HG03097 (cell line): ENCODE measurements at regions not wholly inside any gene's neighbourhood (a gene's known extent, or its start where the extent isn't known, plus 50 kb on each side); places are given as distances from the start of the nearest gene placed in this dataset.

ENCODE experiments used
- ATAC-seq: cut with Tn5 transposase; IDR thresholded peaks from one replicate; pipeline ENCODE4 v1.9.1; 2021; ENCODE audit not compliant: unreplicated experiment, low FRiP score

- ATAC-seq, result no peak
Measured at GRCh38 chr1:195030793-195031192, 1577.4 kb downstream of the KCNT2 start.

GRCh38 chr1:195026792-195027191 lies 1581.4 kb downstream of the KCNT2 start:
- ATAC-seq, result no peak

GRCh38 chr1:195019385-195019784 lies 1588.9 kb downstream of the KCNT2 start:
- ATAC-seq, result no peak

GRCh38 chr1:195012995-195013394 lies 1595.2 kb downstream of the KCNT2 start:
- no peak for ATAC-seq

GRCh38 chr1:195005338-195005737 lies 1602.9 kb downstream of the KCNT2 start:
- no peak for ATAC-seq

- ATAC-seq, result no peak
Measured at GRCh38 chr1:194990483-194990882, 1617.8 kb downstream of the KCNT2 start.

DNA sequence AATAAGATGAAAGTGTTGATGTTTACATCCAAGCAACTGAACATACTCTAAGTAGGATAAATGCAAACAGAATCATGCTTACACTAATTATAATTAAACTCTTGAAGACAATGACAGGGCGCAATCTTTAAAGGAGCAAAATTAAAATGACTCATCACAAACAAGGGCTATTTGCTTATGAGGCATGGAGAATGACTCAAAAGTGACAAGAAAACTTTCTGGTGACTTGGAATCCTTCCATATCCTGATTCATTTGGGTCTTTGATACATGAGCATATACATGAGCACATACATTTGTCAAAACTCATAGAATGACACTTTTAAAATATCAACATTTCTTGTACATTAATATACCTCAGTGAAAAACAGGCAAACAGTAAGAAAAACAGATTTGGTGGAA lies 1632.3 kb downstream of the KCNT2 start:
- no peak for ATAC-seq

DNA sequence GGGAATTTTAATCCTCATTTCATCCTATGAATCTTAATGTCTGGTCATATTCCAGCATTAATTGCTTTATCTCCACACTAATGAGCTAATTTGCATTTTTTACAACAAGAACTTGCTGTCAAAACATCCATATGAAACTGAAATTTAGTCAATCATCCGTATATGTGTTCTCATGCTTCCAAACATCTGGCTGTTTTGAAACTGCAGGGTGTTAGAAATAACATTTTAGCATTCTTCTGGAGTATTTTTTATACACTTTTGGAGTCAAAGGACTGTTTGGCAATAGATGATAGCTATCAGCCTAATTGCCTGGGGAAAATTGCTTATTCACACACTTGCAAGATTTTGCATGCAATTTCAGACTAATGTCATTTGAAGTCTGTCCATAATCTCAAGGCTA lies 1639.3 kb downstream of the KCNT2 start:
- ATAC-seq, result no peak

GRCh38 chr1:194959795-194960194 lies 1648.4 kb downstream of the KCNT2 start:
- no peak for ATAC-seq

DNA sequence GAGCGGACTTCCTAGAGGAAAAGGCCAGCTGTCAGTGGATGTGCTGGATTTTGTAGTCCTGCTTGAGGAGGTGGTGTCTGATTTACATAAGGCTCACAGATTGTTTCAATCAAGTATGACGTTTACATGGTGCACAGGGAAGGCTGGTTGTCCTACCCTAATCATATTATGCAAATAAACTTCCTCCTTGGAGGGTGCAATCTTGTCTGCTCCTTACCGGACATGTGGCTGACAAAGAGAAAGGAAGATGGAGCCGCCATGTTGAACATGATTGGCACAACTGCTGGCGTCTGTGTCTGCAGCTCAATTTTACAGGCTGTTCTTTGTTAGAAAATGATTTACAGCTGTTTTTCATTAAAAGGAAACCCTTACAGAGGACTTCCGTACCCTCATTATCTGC lies 1656.1 kb downstream of the KCNT2 start:
- no peak for ATAC-seq

DNA sequence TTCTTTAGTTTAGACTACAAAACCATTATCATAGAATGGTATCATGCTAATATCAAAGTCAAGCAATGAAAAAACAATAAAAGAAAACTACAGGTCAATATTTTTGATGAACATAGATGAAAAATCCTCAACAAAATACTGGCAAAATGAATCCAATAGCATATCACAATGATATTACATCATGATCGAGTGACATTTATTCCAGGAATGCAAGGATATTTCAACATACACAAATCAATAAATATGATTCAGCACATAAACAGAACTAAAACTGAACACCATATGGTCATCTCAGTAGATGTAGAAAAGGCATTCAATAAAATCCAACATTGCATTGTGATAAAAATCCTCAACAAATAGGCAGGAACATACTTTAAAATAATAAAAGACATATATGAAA lies 1657.7 kb downstream of the KCNT2 start:
- no peak for ATAC-seq

- ATAC-seq, result no peak
Measured at GRCh38 chr1:194940336-194941030, 1667.8 kb downstream of the KCNT2 start.

DNA sequence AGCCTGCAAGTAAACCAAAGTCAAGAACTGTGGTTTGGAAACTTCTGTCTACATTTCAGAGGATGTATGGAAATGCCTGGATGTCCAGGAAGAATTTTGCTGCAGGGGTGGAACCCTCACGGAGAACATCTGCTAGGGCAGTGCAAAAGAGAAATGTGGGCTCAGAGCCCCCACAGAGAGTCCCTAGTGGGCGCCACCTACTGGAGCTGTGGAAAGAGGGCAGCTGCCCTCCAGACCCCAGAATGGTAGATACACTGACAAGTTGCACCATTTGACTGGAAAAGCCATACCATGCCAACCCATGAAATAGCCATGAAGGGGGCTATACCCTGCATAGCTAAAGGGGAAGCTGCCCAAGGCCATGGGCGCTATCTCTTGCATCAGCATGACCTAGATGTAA lies 1672.4 kb downstream of the KCNT2 start:
- no peak for ATAC-seq

GRCh38 chr1:194931166-194931565 lies 1677.1 kb downstream of the KCNT2 start:
- no peak for ATAC-seq

GRCh38 chr1:194930132-194930531 lies 1678.1 kb downstream of the KCNT2 start:
- ATAC-seq, result no peak

GRCh38 chr1:194929357-194929756 lies 1678.9 kb downstream of the KCNT2 start:
- ATAC-seq, result no peak

- no peak for ATAC-seq
Measured at GRCh38 chr1:194919146-194919545, 1689.1 kb downstream of the KCNT2 start.

GRCh38 chr1:194917769-194918168 lies 1690.5 kb downstream of the KCNT2 start:
- no peak for ATAC-seq

DNA sequence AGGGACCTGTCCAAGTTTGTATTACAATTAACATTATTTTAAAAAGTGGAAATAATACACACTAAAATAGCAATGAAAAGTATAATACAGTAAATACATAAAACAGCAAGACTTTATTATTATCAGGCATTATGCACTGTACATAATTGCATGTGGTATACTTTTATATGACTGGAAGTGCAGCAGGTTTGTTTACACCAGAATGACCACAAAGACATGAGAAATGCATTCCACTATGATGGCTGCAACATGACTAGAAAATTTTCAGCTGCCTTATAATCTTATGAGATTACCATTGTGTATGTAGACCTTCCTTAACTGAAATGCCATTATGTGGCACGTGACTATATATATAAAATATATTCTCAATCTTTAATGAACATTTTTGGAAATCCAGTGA lies 1699.6 kb downstream of the KCNT2 start:
- no peak for ATAC-seq

DNA sequence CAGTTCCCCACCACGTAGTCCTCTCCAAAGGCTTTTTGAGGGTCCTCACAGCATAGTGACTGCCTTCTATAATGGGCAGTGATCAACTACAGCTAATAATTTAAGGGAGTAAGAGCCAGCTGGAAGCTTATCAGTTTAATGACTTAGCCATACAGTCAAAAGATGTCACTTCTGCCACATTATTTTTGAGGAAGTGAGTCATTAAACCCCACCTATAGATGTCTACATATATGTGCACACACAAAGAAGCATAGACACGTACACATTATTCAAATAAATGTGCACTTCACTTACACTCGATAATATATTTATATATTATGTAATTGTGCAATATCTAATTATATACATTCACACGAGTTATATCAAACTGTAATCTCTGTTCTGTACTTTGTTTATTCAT lies 1704.7 kb downstream of the KCNT2 start:
- no peak for ATAC-seq

DNA sequence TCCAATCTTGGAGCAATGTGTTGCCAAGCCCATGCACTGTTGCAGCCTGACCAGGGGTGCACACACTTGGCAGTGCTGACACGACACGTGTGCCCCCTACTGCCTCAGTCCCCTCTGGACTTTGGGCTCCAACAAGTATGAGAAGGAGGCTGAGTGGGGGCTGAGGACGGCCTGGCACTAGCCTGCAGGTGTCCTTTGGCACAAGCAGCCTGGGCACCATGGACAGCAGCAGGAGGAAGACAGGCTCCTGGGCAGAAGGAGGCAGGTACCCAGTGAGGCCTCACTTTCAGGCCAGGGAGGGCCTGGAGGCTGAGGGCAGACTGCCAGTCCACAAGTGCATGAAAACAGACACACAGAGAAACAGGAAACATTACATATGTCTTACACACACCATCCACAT lies 1702.9 kb upstream of the B3GALT2 start:
- no peak for ATAC-seq

DNA sequence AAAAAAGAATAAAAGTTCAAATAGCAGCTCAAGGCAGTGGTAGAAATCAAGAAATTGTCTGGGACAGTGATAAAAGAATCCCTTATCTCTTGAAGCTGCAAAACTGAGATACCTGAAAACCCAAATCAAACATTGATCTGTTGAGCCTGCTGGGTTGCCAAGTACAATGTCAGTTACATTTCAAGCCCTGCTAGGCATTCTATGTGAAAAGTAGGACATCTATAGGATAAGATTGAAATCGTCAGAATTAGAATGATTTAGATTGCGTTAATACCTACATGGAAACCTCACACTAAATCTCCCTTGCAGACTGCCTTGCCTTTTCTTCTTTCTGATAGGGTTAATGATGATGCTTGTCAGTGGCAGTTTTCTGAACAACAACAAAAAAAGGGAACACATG lies 1684.4 kb upstream of the B3GALT2 start:
- ATAC-seq, result no peak

GRCh38 chr1:194866153-194866552 lies 1679.7 kb upstream of the B3GALT2 start:
- ATAC-seq, result no peak
